ENCODE measurements at regions not wholly inside any gene's neighbourhood (a gene's known extent, or its start where the extent isn't known, plus 50 kb on each side); places are given as distances from the start of the nearest gene placed in this dataset.

GRCh38 chr13:48844676-48845075 is 131.0 kb upstream of the FNDC3A start:
- no peaks in the 10 kb centered on the region for H3K79me2 ChIP-seq (ENCODE audit: insufficient read depth, low read length)
- ATAC-seq = no peak
- in situ Hi-C loops (cut with HindIII; ENCODE audit: extremely low pct_ligation_motif_present, low pct_unique_long_range_greater_than_20kb) (no loop called here), intact Hi-C loops (cut with micrococcal nuclease; ENCODE audit: unreplicated experiment) (no loop called here)
- CTCF ChIA-PET (ENCODE audit: low intra/inter-chr PET ratio, low total read pairs) = no interaction called here
- no peak overlapping the region for H3K27ac ChIP-seq (ENCODE audit: extremely low read length, insufficient read depth, low read length)
- POLR2A ChIA-PET = no interaction called here
- no TSS peak for BruUV-seq (replicated peaks)
- TF ChIP-seq BRD4 (CRISPR knock-in tag; IDR thresholded peaks at IDR 0.05) (no peak), ZNF138 (CRISPR knock-in tag; IDR thresholded peaks at IDR 0.05; ENCODE audit: low read depth) (no peak), DNMT1 (CRISPR knock-in tag; IDR thresholded peaks at IDR 0.05) (no peak), RNF219 (CRISPR knock-in tag; IDR thresholded peaks at IDR 0.05) (no peak), ATF7 (IDR thresholded peaks at IDR 0.05) (peak; percentile 80), ATF7 (CRISPR knock-in tag; IDR thresholded peaks at IDR 0.05) (no peak)
- no peak overlapping the region for H3K4me2 ChIP-seq (ENCODE audit: low read depth, low read length)
- H3K4me3 ChIP-seq (replicated peaks in 1 of 3; ENCODE audit: insufficient read depth in 1 of 3, low read depth in 2 of 3, low read length in 3 of 3) = no peak overlapping the region
- H3K27me3 ChIP-seq (ENCODE audit: control insufficient read depth in 1 of 2, insufficient read depth in 2 of 2, low read length in 2 of 2) = no peaks in the 10 kb centered on the region
- H2AFZ ChIP-seq (ENCODE audit: low read length) = no peak overlapping the region
- no peaks in the 10 kb centered on the region for H3K36me3 ChIP-seq (replicated peaks in 1 of 2; ENCODE audit: control insufficient read depth in 1 of 2, insufficient read depth in 2 of 2, low read length in 2 of 2)
- no peak for DNase-seq (ENCODE audit: low spot score)
- FAIRE-seq = no peak
- H3K9ac ChIP-seq (ENCODE audit: insufficient read depth, low read depth, low read length) = no peak overlapping the region
- no peaks in the 10 kb centered on the region for H3K9me3 ChIP-seq (ENCODE audit: low read length)
- H3K4me1 ChIP-seq (ENCODE audit: insufficient read depth, low read length) = 0 out of 2 replicates have a peak, but pooled peaks cover 5% of the 10 kb centered on the region
- 0% methylated on average over 2 of the region's 2 CpGs for WGBS (ENCODE audit: low lambda C conversion rate)
- no peaks in the 10 kb centered on the region for H4K20me1 ChIP-seq (ENCODE audit: insufficient read depth, low read length)

DNA sequence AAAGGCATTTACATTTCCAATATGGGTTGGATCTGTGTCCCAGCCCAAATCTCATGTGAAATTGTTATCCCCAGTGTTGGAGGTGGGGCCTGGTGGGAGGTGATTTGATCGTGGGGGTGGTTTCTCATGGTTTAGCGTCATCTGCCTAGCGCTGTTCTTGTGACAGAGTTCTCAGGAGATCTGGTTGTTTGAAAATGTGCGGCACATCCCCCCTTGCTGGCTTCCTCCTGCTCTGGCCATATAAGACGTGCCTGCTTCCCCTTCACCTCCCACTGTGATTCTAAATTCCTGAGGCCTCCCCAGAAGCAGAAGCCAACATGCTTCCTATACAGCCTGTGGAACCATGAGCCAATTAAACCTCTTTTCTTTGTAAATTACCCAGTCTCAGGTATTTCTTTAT is 126.2 kb upstream of the FNDC3A start:
- CTCF ChIA-PET (ENCODE audit: low intra/inter-chr PET ratio, low total read pairs) = no interaction called here
- no peak overlapping the region for H3K9ac ChIP-seq (ENCODE audit: insufficient read depth, low read depth, low read length)
- H2AFZ ChIP-seq (ENCODE audit: low read length) = no peak overlapping the region
- H4K20me1 ChIP-seq (ENCODE audit: insufficient read depth, low read length) = no peaks in the 10 kb centered on the region
- in situ Hi-C loops (cut with HindIII; ENCODE audit: extremely low pct_ligation_motif_present, low pct_unique_long_range_greater_than_20kb) = no loop called here
- no peak overlapping the region for H3K4me3 ChIP-seq (replicated peaks in 1 of 3; ENCODE audit: insufficient read depth in 1 of 3, low read depth in 2 of 3, low read length in 3 of 3)
- 80% methylated on average over 1 of the region's 5 CpGs for WGBS (ENCODE audit: low lambda C conversion rate)
- DNase-seq (ENCODE audit: low spot score) (no peak), ATAC-seq (no peak), FAIRE-seq (no peak)
- intact Hi-C loops (cut with micrococcal nuclease; ENCODE audit: unreplicated experiment) = no loop called here
- no peak overlapping the region for H3K27ac ChIP-seq (ENCODE audit: extremely low read length, insufficient read depth, low read length)
- no peaks in the 10 kb centered on the region for H3K36me3 ChIP-seq (replicated peaks in 1 of 2; ENCODE audit: control insufficient read depth in 1 of 2, insufficient read depth in 2 of 2, low read length in 2 of 2)
- no peaks in the 10 kb centered on the region for H3K9me3 ChIP-seq (ENCODE audit: low read length)
- BruUV-seq (replicated peaks) = no TSS peak
- POLR2A ChIA-PET = no interaction called here
- no peaks in the 10 kb centered on the region for H3K4me1 ChIP-seq (ENCODE audit: insufficient read depth, low read length)
- H3K27me3 ChIP-seq (ENCODE audit: control insufficient read depth in 1 of 2, insufficient read depth in 2 of 2, low read length in 2 of 2) = no peaks in the 10 kb centered on the region
- H3K79me2 ChIP-seq (ENCODE audit: insufficient read depth, low read length) = no peaks in the 10 kb centered on the region
- no peak overlapping the region for H3K4me2 ChIP-seq (ENCODE audit: low read depth, low read length)
- TF ChIP-seq ZNF276 (CRISPR knock-in tag; IDR thresholded peaks at IDR 0.05; ENCODE audit: low read depth) = no peak
- TF ChIP-seq MTF1 (CRISPR knock-in tag; IDR thresholded peaks at IDR 0.05) = no peak
- TF ChIP-seq SP5 (CRISPR knock-in tag; IDR thresholded peaks at IDR 0.05; ENCODE audit: borderline replicate concordance, low read depth) = no peak
- TF ChIP-seq RELA (CRISPR knock-in tag; IDR thresholded peaks at IDR 0.05) = no peak
- no peak for TF ChIP-seq ZFY (CRISPR knock-in tag; IDR thresholded peaks at IDR 0.05)
- TF ChIP-seq, protein P1, sequence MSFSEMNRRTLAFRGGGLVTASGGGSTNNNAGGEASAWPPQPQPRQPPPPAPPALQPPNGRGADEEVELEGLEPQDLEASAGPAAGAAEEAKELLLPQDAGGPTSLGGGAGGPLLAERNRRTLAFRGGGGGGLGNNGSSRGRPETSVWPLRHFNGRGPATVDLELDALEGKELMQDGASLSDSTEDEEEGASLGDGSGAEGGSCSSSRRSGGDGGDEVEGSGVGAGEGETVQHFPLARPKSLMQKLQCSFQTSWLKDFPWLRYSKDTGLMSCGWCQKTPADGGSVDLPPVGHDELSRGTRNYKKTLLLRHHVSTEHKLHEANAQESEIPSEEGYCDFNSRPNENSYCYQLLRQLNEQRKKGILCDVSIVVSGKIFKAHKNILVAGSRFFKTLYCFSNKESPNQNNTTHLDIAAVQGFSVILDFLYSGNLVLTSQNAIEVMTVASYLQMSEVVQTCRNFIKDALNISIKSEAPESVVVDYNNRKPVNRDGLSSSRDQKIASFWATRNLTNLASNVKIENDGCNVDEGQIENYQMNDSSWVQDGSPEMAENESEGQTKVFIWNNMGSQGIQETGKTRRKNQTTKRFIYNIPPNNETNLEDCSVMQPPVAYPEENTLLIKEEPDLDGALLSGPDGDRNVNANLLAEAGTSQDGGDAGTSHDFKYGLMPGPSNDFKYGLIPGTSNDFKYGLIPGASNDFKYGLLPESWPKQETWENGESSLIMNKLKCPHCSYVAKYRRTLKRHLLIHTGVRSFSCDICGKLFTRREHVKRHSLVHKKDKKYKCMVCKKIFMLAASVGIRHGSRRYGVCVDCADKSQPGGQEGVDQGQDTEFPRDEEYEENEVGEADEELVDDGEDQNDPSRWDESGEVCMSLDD (CRISPR knock-in tag; IDR thresholded peaks at IDR 0.05; ENCODE audit: borderline replicate concordance) = no peak
- TF ChIP-seq ZNF589 (CRISPR knock-in tag; conservative IDR thresholded peaks at IDR 0.05) = no peak
- no peak for TF ChIP-seq ZFP36L1 (CRISPR knock-in tag; IDR thresholded peaks at IDR 0.05)

Data from HepG2 (cell line).